Adrenal gland (tissue), 9 donors: ENCODE measurements at regions not wholly inside any gene's neighbourhood (a gene's known extent, or its start where the extent isn't known, plus 50 kb on each side); places are given as distances from the start of the nearest gene placed in this dataset.

Experiments used
- DNase-seq, 7 donors: peaks; one replicate each; pipeline ENCODE4 v3.0.0-alpha.2; 2019 to 2020
- H3K27ac ChIP-seq, 5 donors: fragments of 200-600 bp; sonication (generic) in 4 of 5; 1 replicate in 3 of 5; 2 replicates in 2 of 5; pipeline versions ENCODE4 v1.5.1 to v1.8.0; 2016 to 2020; ENCODE audit warnings: mild to moderate bottlenecking in 1 of 5
- H3K27me3 ChIP-seq: fragments of 200-600 bp; 2 replicates; pipeline ENCODE4 v1.8.0; 2021
- H3K36me3 ChIP-seq, 2 donors: fragments of 200-600 bp; replicated peaks in 1 of 2; 1 replicate in 1 of 2; 2 replicates in 1 of 2; pipeline versions ENCODE4 v1.5.1 to v1.8.0; 2018 to 2022
- H3K4me1 ChIP-seq, 2 donors: fragments of 200-600 bp; replicated peaks in 1 of 2; 1 replicate in 1 of 2; 2 replicates in 1 of 2; pipeline versions ENCODE4 v1.5.1 to v1.8.0; 2018 to 2021
- H3K4me3 ChIP-seq, 4 donors: fragments of 200-600 bp; sonication (generic) in 3 of 4; one replicate each; pipeline ENCODE4 v1.5.1; 2016 to 2018
- H3K9me3 ChIP-seq, 3 donors: fragments of 200-600 bp; sonication (generic) in 1 of 3; replicated peaks in 1 of 3; 1 replicate in 2 of 3; 2 replicates in 1 of 3; pipeline versions ENCODE4 v1.5.1 to v1.8.0; 2016 to 2021
- CTCF ChIP-seq, 6 experiments: fragments of 450-650 bp in 4 of 6; fragments of 200-600 bp in 2 of 6; sonication (generic) in 1 of 6; IDR thresholded peaks; 1 replicate in 5 of 6; 2 replicates in 1 of 6; pipeline versions ENCODE4 v1.5.1 to v1.8.0; 2016 to 2021; ENCODE audit warnings: antibody characterized with exemption in 6 of 6, mild to moderate bottlenecking in 2 of 6, moderate library complexity in 1 of 6
- POLR2A ChIP-seq, 2 donors: fragments of 450-650 bp; IDR thresholded peaks; one replicate each; pipeline ENCODE4 v1.6.1; 2017; ENCODE audit warnings: antibody characterized with exemption in 2 of 2, mild to moderate bottlenecking in 2 of 2, moderate library complexity in 1 of 2
- WGBS, 4 donors: extraction: QIAGEN DNeasy Blood & Tissue Kit in 2 of 4; methylation state at CpG; one replicate each; pipeline versions ENCODE4 v1.1.5 to v1.1.7; 2013 to 2017; 5-methylcytosine and 5-hydroxymethylcytosine counted together
- intact Hi-C, 2 donors: fragments of 100-400 bp; cut with DNase I; formaldehyde crosslinking; loops; one replicate each; pipeline versions ENCODE4 v1.14.1 to v1.15.0; 2022 to 2023
- donor health status: healthy with polysubstance abuse.
- donor health status: Bipolar disorder and iron deficiency.
- donor health status: DM: yes; HTN: yes; CAD: no.
- donor health status: DM: no; HTN: no; CAD: no.
- donor health status: DM: no; HTN: no; CAD: no.

- intact Hi-C loops: no loop called here
- WGBS, 4 donors: 50 to 70% (median 63%) methylated on average over 2 of the region's 2 CpGs
- Histone ChIP-seq H3K4me1 (no peaks in the 10 kb centered on the region), H3K9me3 (no peaks in the 10 kb centered on the region), H3K27me3 (no peaks in the 10 kb centered on the region), H3K4me3 (no peak overlapping the region), H3K27ac (no peak overlapping the region), H3K36me3 (no peaks in the 10 kb centered on the region)
- DNase-seq: no peak
- no peak for TF ChIP-seq POLR2A (IDR thresholded peaks at IDR 0.05)
These were observed 384.4 kb downstream of the CDC14C start for GRCh38 chr7:49308787-49309186.

- 70 to 84% (median 76%) methylated on average over 4 of the region's 4 CpGs for WGBS, 4 donors
- H3K4me1 ChIP-seq: no peaks in the 10 kb centered on the region
- intact Hi-C loops: no loop called here
- TF ChIP-seq POLR2A (IDR thresholded peaks at IDR 0.05) (no peak), CTCF (IDR thresholded peaks at IDR 0.05) (no peak)
- H3K27ac ChIP-seq: no peak overlapping the region
- no peaks in the 10 kb centered on the region for H3K9me3 ChIP-seq
- DNase-seq: no peak
- no peak overlapping the region for H3K4me3 ChIP-seq
- no peaks in the 10 kb centered on the region for H3K36me3 ChIP-seq
- H3K27me3 ChIP-seq: no peaks in the 10 kb centered on the region
These were observed 395.7 kb downstream of the CDC14C start for GRCh38 chr7:49320083-49320482.

GRCh38 chr7:49321843-49322242 lies 397.5 kb downstream of the CDC14C start:
- WGBS, 4 donors: 81 to 91% (median 88%) methylated on average over 1 of the region's 1 CpG
- intact Hi-C loops: no loop called here
- Histone ChIP-seq H3K27ac (no peak overlapping the region), H3K36me3 (no peaks in the 10 kb centered on the region), H3K4me1 (no peaks in the 10 kb centered on the region), H3K9me3 (no peaks in the 10 kb centered on the region), H3K27me3 (no peaks in the 10 kb centered on the region), H3K4me3 (no peak overlapping the region)
- no peak for TF ChIP-seq POLR2A (IDR thresholded peaks at IDR 0.05)
- TF ChIP-seq CTCF (IDR thresholded peaks at IDR 0.05): no peak
- no peak for DNase-seq

- Histone ChIP-seq H3K27me3 (no peaks in the 10 kb centered on the region), H3K4me3 (no peak overlapping the region), H3K27ac (no peak overlapping the region), H3K36me3 (no peaks in the 10 kb centered on the region), H3K9me3 (no peaks in the 10 kb centered on the region), H3K4me1 (no peaks in the 10 kb centered on the region)
- no peak for DNase-seq
- intact Hi-C loops: no loop called here
- TF ChIP-seq CTCF (IDR thresholded peaks at IDR 0.05) (no peak), POLR2A (IDR thresholded peaks at IDR 0.05) (no peak)
These were observed 398.1 kb downstream of the CDC14C start for GRCh38 chr7:49322476-49322875.

GRCh38 chr7:49324040-49324439 lies 399.7 kb downstream of the CDC14C start:
- whole genome bisulfite sequencing, 4 donors: 60 to 64% (median 64%) methylated on average over 3 of the region's 3 CpGs
- Histone ChIP-seq H3K4me1 (no peaks in the 10 kb centered on the region), H3K36me3 (no peaks in the 10 kb centered on the region), H3K9me3 (no peaks in the 10 kb centered on the region), H3K4me3 (no peak overlapping the region), H3K27me3 (no peaks in the 10 kb centered on the region), H3K27ac (no peak overlapping the region)
- intact Hi-C loops: no loop called here
- DNase-seq: no peak
- TF ChIP-seq POLR2A (IDR thresholded peaks at IDR 0.05) (no peak), CTCF (IDR thresholded peaks at IDR 0.05) (no peak)
